Skeletal muscle cell (primary cell): ENCODE measurements at regions not wholly inside any gene's neighbourhood (a gene's known extent, or its start where the extent isn't known, plus 50 kb on each side); places are given as distances from the start of the nearest gene placed in this dataset.
A peak's percentile ranks its signal among the peaks of the same experiment; 100 is the strongest.

ENCODE experiments used
- DNase-seq: peaks from one replicate; pipeline ENCODE4 v3.0.0-alpha.2; 2010; ENCODE audit warnings: low read depth
- H3K4me3 ChIP-seq: 2 replicates; pipeline ENCODE4 v1.5.1; 2011; ENCODE audit warnings: low read depth, mild to moderate bottlenecking, control low read depth, low read length, moderate library complexity

- no peak for DNase-seq
- H3K4me3 ChIP-seq = no peak overlapping the region
Observed at GRCh38 chr4:110754716-110755115, 131.8 kb upstream of the PITX2 start.

- no peak for DNase-seq
- H3K4me3 ChIP-seq = no peak overlapping the region
Observed at GRCh38 chr4:110769578-110769977, 146.7 kb upstream of the PITX2 start.

- DNase-seq = no peak
- no peak overlapping the region for H3K4me3 ChIP-seq
Observed at GRCh38 chr4:110770353-110770752, 147.5 kb upstream of the PITX2 start.

- no peak overlapping the region for H3K4me3 ChIP-seq
- no peak for DNase-seq
Observed at GRCh38 chr4:110778521-110778920, 155.6 kb upstream of the PITX2 start.

- H3K4me3 ChIP-seq = no peak overlapping the region
- DNase-seq = no peak
Observed at GRCh38 chr4:110780538-110780937, 157.7 kb upstream of the PITX2 start.

GRCh38 chr4:110781944-110782343 is 159.1 kb upstream of the PITX2 start:
- no peak overlapping the region for H3K4me3 ChIP-seq

GRCh38 chr4:110787109-110787508 is 164.2 kb upstream of the PITX2 start:
- H3K4me3 ChIP-seq = no peak overlapping the region
- no peak for DNase-seq

More at GRCh38 chr4:110781944-110782343, 159.1 kb upstream of the PITX2 start:
- no peak for DNase-seq

- DNase-seq = no peak
- H3K4me3 ChIP-seq = no peak overlapping the region
Observed at GRCh38 chr4:110787707-110788106, 164.8 kb upstream of the PITX2 start.

- no peak overlapping the region for H3K4me3 ChIP-seq
- DNase-seq = no peak
Observed at GRCh38 chr4:110788302-110788701, 165.4 kb upstream of the PITX2 start.

GRCh38 chr4:110792036-110792435 is 169.2 kb upstream of the PITX2 start:
- DNase-seq = no peak
- no peak overlapping the region for H3K4me3 ChIP-seq

- peak; percentile 12 for DNase-seq
- H3K4me3 ChIP-seq = no peak overlapping the region
Observed at GRCh38 chr4:110793381-110793801, 170.5 kb upstream of the PITX2 start.

- no peak overlapping the region for H3K4me3 ChIP-seq
- no peak for DNase-seq
Observed at GRCh38 chr4:110793890-110794554, 171.1 kb upstream of the PITX2 start.

- DNase-seq = no peak
- no peak overlapping the region for H3K4me3 ChIP-seq
Observed at GRCh38 chr4:110795971-110796370, 173.1 kb upstream of the PITX2 start.

GRCh38 chr4:110797486-110797885 is 174.6 kb upstream of the PITX2 start:
- H3K4me3 ChIP-seq = no peak overlapping the region
- no peak for DNase-seq

GRCh38 chr4:110798687-110799086 is 175.8 kb upstream of the PITX2 start:
- H3K4me3 ChIP-seq = no peak overlapping the region
- DNase-seq = no peak

GRCh38 chr4:110799211-110799610 is 176.3 kb upstream of the PITX2 start:
- H3K4me3 ChIP-seq = no peak overlapping the region
- DNase-seq = no peak

- H3K4me3 ChIP-seq = no peak overlapping the region
- DNase-seq = no peak
Observed at GRCh38 chr4:110801591-110801990, 178.7 kb upstream of the PITX2 start.

- no peak for DNase-seq
- no peak overlapping the region for H3K4me3 ChIP-seq
Observed at GRCh38 chr4:110808351-110808878, 185.5 kb upstream of the PITX2 start.

GRCh38 chr4:110815950-110816349 is 193.1 kb upstream of the PITX2 start:
- no peak for DNase-seq
- no peak overlapping the region for H3K4me3 ChIP-seq

- H3K4me3 ChIP-seq = no peak overlapping the region
- DNase-seq = no peak
Observed at GRCh38 chr4:110816367-110816766, 193.5 kb upstream of the PITX2 start.

GRCh38 chr4:110821186-110821585 is 198.3 kb upstream of the PITX2 start:
- no peak overlapping the region for H3K4me3 ChIP-seq
- no peak for DNase-seq
